OCI-LY7 (cell line): ENCODE measurements at regions not wholly inside any gene's neighbourhood (a gene's known extent, or its start where the extent isn't known, plus 50 kb on each side); places are given as distances from the start of the nearest gene placed in this dataset.

Source experiments
- BruUV-seq: library from RNA; stranded (reverse); fragments of 400-500 nt; replicated peaks from 2 replicates; lab custom pipeline; 2021; lab: Mats Ljungman, UMichigan
- CTCF ChIA-PET: fragments of 300-600 bp; sonication (Branson Sonifier 250); formaldehyde crosslinking; loops from one replicate; lab custom pipeline; 2022; ENCODE audit warnings: antibody characterized with exemption; ENCODE audit not compliant: unreplicated experiment; lab: Charles Lee
- POLR2A ChIA-PET: fragments of 300-600 bp; sonication (Branson Sonifier 250); formaldehyde crosslinking; loops from one replicate; lab custom pipeline; 2022; ENCODE audit warnings: antibody characterized with exemption; lab: Charles Lee
- DNase-seq: peaks from one replicate; pipeline ENCODE4 v3.0.0-alpha.2; 2015; ENCODE audit warnings: low spot score
- H2AFZ ChIP-seq: fragments of 200-600 bp; sonication (generic), shearing (Covaris generic); 2 replicates; pipeline ENCODE4 v1.6.1; 2014; ENCODE audit warnings: mild to moderate bottlenecking, antibody characterized with exemption, low read length, moderate library complexity
- H3K27ac ChIP-seq: fragments of 200-600 bp; sonication (generic); 2 replicates; pipeline ENCODE4 v1.5.1; 2014; ENCODE audit warnings: mixed run types, low read depth, mild to moderate bottlenecking, moderate library complexity, low read length, inconsistent platforms; ENCODE audit not compliant: poor library complexity, severe bottlenecking
- H3K36me3 ChIP-seq: fragments of 200-600 bp; sonication (generic); 2 replicates; pipeline ENCODE4 v1.6.1; 2014; ENCODE audit warnings: mild to moderate bottlenecking, antibody characterized with exemption, low read length, moderate library complexity, mixed read lengths; ENCODE audit not compliant: insufficient read depth
- H3K4me1 ChIP-seq: fragments of 200-600 bp; sonication (generic); 2 replicates; pipeline ENCODE4 v1.5.1; 2014; ENCODE audit warnings: mild to moderate bottlenecking, low read length; ENCODE audit not compliant: insufficient read depth, poor library complexity, severe bottlenecking
- H3K4me2 ChIP-seq: fragments of 200-600 bp; sonication (generic); 2 replicates; pipeline ENCODE4 v1.6.1; 2014; ENCODE audit warnings: mild to moderate bottlenecking, low read length
- H3K4me3 ChIP-seq: fragments of 200-600 bp; sonication (generic); 2 replicates; pipeline ENCODE4 v1.5.1; 2014; ENCODE audit warnings: mild to moderate bottlenecking, low read depth, low read length; ENCODE audit not compliant: poor library complexity, severe bottlenecking
- H3K79me2 ChIP-seq: fragments of 200-600 bp; sonication (generic); 2 replicates; pipeline ENCODE4 v1.6.1; 2016; ENCODE audit warnings: low read depth, mild to moderate bottlenecking, low read length, moderate library complexity, mixed read lengths; ENCODE audit not compliant: insufficient read depth
- H3K9me2 ChIP-seq: fragments of 200-600 bp; sonication (generic); 2 replicates; pipeline ENCODE4 v1.6.1; 2016; ENCODE audit warnings: mild to moderate bottlenecking, low read length, mixed read lengths; ENCODE audit not compliant: insufficient read depth
- H3K9me3 ChIP-seq: fragments of 200-600 bp; sonication (generic); 2 replicates; pipeline ENCODE4 v1.6.1; 2014; ENCODE audit warnings: mild to moderate bottlenecking, mixed run types, low read length, mixed read lengths
- H4K20me1 ChIP-seq: fragments of 200-600 bp; sonication (generic); 2 replicates; pipeline ENCODE4 v1.6.1; 2014; ENCODE audit warnings: mild to moderate bottlenecking, antibody characterized with exemption, low read length, moderate library complexity, mixed read lengths; ENCODE audit not compliant: insufficient read depth
- CTCF ChIP-seq: fragments of 200-600 bp; sonication (generic); conservative IDR thresholded peaks from 2 replicates; pipeline ENCODE4 v1.5.1; 2014; ENCODE audit warnings: mild to moderate bottlenecking, antibody characterized with exemption, low read length, moderate library complexity, mixed read lengths
- EZH2phosphoT487 ChIP-seq: fragments of 200-600 bp; sonication (generic); IDR thresholded peaks from 2 replicates; pipeline ENCODE4 v1.6.1; 2018; ENCODE audit warnings: low read depth, borderline replicate concordance, mild to moderate bottlenecking, mixed run types, antibody characterized with exemption, low read length, moderate library complexity, mixed read lengths
- intact Hi-C: fragments of 100-400 bp; cut with micrococcal nuclease; formaldehyde crosslinking; loops from one replicate; pipeline ENCODE4 v1.10.0; 2022; ENCODE audit not compliant: unreplicated experiment

GRCh38 chr14:47846008-47846407 lies 170.6 kb upstream of the MDGA2 start:
- Histone ChIP-seq H3K27ac (no peak overlapping the region), H3K9me2 (no peaks in the 10 kb centered on the region), H2AFZ (no peak overlapping the region), H3K79me2 (no peaks in the 10 kb centered on the region), H4K20me1 (no peaks in the 10 kb centered on the region), H3K4me2 (no peak overlapping the region), H3K4me3 (no peak overlapping the region), H3K9me3 (no peaks in the 10 kb centered on the region), H3K4me1 (no peaks in the 10 kb centered on the region), H3K36me3 (no peaks in the 10 kb centered on the region)
- ChIA-PET CTCF (no interaction called here), POLR2A (no interaction called here)
- intact Hi-C loops = no loop called here
- no peak for DNase-seq
- BruUV-seq = no TSS peak
- no peak for TF ChIP-seq EZH2phosphoT487
- TF ChIP-seq CTCF = no peak

GRCh38 chr14:47843236-47843635 lies 167.8 kb upstream of the MDGA2 start:
- H3K79me2 ChIP-seq = no peaks in the 10 kb centered on the region
- no peak for DNase-seq
- ChIA-PET CTCF (no interaction called here), POLR2A (no interaction called here)
- no peaks in the 10 kb centered on the region for H3K9me2 ChIP-seq
- no peak overlapping the region for H3K27ac ChIP-seq
- H3K4me3 ChIP-seq = no peak overlapping the region
- H3K9me3 ChIP-seq = no peaks in the 10 kb centered on the region
- H4K20me1 ChIP-seq = no peaks in the 10 kb centered on the region
- no peak for TF ChIP-seq CTCF
- no peak for TF ChIP-seq EZH2phosphoT487
- intact Hi-C loops = no loop called here
- H3K4me1 ChIP-seq = no peaks in the 10 kb centered on the region
- no TSS peak for BruUV-seq
- no peak overlapping the region for H3K4me2 ChIP-seq
- H2AFZ ChIP-seq = no peak overlapping the region
- H3K36me3 ChIP-seq = no peaks in the 10 kb centered on the region

GRCh38 chr14:47833011-47833410 lies 157.6 kb upstream of the MDGA2 start:
- Histone ChIP-seq H3K79me2 (no peaks in the 10 kb centered on the region), H3K4me1 (no peaks in the 10 kb centered on the region), H2AFZ (no peak overlapping the region), H3K27ac (no peak overlapping the region), H3K36me3 (no peaks in the 10 kb centered on the region), H3K9me2 (no peaks in the 10 kb centered on the region), H3K9me3 (no peaks in the 10 kb centered on the region), H3K4me3 (no peak overlapping the region), H4K20me1 (no peaks in the 10 kb centered on the region), H3K4me2 (no peak overlapping the region)
- POLR2A ChIA-PET = no interaction called here
- intact Hi-C loops = no loop called here
- CTCF ChIA-PET = no interaction called here
- DNase-seq = no peak
- TF ChIP-seq EZH2phosphoT487 = no peak
- no peak for TF ChIP-seq CTCF
- no TSS peak for BruUV-seq
